Activated naive CD4-positive, alpha-beta T cell treated with anti-CD3 and anti-CD28 coated beads, Interleukin-2, amount 50 U/mL, for 24 hours (primary cell): ENCODE measurements at regions not wholly inside any gene's neighbourhood (a gene's known extent, or its start where the extent isn't known, plus 50 kb on each side); places are given as distances from the start of the nearest gene placed in this dataset.
"Not testable (repeated sequence)": the region's sequence is repeated elsewhere in the genome, so short reads cannot be mapped to it uniquely, and the experiment has no call there.

Source experiments
- H3K27ac Mint-ChIP-seq: one replicate; pipeline ENCODE4 v1.8.0; 2021; ENCODE audit warnings: mild to moderate bottlenecking, mixed read lengths
- H3K27me3 Mint-ChIP-seq: one replicate; pipeline ENCODE4 v1.8.0; 2021; ENCODE audit warnings: mixed read lengths
- H3K36me3 Mint-ChIP-seq: one replicate; pipeline ENCODE4 v1.8.0; 2021; ENCODE audit warnings: mixed read lengths
- H3K4me1 Mint-ChIP-seq: one replicate; pipeline ENCODE4 v1.8.0; 2021; ENCODE audit warnings: mixed read lengths
- H3K4me3 Mint-ChIP-seq: one replicate; pipeline ENCODE4 v1.8.0; 2021; ENCODE audit warnings: mild to moderate bottlenecking, mixed read lengths
- H3K9me3 Mint-ChIP-seq: one replicate; pipeline ENCODE4 v1.8.0; 2021; ENCODE audit warnings: mixed read lengths

GRCh38 chr2:207230261-207231105 is 64.7 kb upstream of the KLF7 start:
- Mint-ChIP-seq H3K4me3 (no peak overlapping the region), H3K27me3 (no peaks in the 10 kb centered on the region), H3K9me3 (no peaks in the 10 kb centered on the region), H3K36me3 (no peaks in the 10 kb centered on the region), H3K27ac (peak overlapping the region; percentile 85), H3K4me1 (peaks cover 52% of the 10 kb centered on the region)

- no peaks in the 10 kb centered on the region for H3K9me3 Mint-ChIP-seq
- peak overlapping the region; percentile 85 for H3K27ac Mint-ChIP-seq
- H3K4me3 Mint-ChIP-seq, result peak overlapping the region; percentile 15
Measured at GRCh38 chr2:207231106-207231865, 65.5 kb upstream of the KLF7 start.

GRCh38 chr2:207231967-207232366 is 66.2 kb upstream of the KLF7 start:
- no peaks in the 10 kb centered on the region for H3K36me3 Mint-ChIP-seq
- H3K9me3 Mint-ChIP-seq, result no peaks in the 10 kb centered on the region
- H3K27ac Mint-ChIP-seq, result no peak overlapping the region
- peaks cover 37% of the 10 kb centered on the region for H3K4me1 Mint-ChIP-seq
- no peaks in the 10 kb centered on the region for H3K27me3 Mint-ChIP-seq
- H3K4me3 Mint-ChIP-seq, result no peak overlapping the region

More at GRCh38 chr2:207231106-207231865, 65.5 kb upstream of the KLF7 start:
- no peaks in the 10 kb centered on the region for H3K36me3 Mint-ChIP-seq
- no peaks in the 10 kb centered on the region for H3K27me3 Mint-ChIP-seq
- peaks cover 44% of the 10 kb centered on the region for H3K4me1 Mint-ChIP-seq

GRCh38 chr2:207233141-207233540 is 67.4 kb upstream of the KLF7 start:
- not testable (repeated sequence) for H3K27me3 Mint-ChIP-seq, H3K36me3 Mint-ChIP-seq, H3K4me3 Mint-ChIP-seq, H3K27ac Mint-ChIP-seq, H3K9me3 Mint-ChIP-seq
- peaks cover 37% of the 10 kb centered on the region for H3K4me1 Mint-ChIP-seq

GRCh38 chr2:207233731-207234130 is 68.0 kb upstream of the KLF7 start:
- Mint-ChIP-seq H3K9me3 (no peaks in the 10 kb centered on the region), H3K4me1 (peaks cover 37% of the 10 kb centered on the region), H3K36me3 (no peaks in the 10 kb centered on the region), H3K4me3 (no peak overlapping the region), H3K27ac (no peak overlapping the region), H3K27me3 (no peaks in the 10 kb centered on the region)

- no peaks in the 10 kb centered on the region for H3K9me3 Mint-ChIP-seq
- no peak overlapping the region for H3K4me3 Mint-ChIP-seq
- H3K27ac Mint-ChIP-seq, result no peak overlapping the region
- H3K4me1 Mint-ChIP-seq, result peaks cover 23% of the 10 kb centered on the region
- H3K27me3 Mint-ChIP-seq, result no peaks in the 10 kb centered on the region
- no peaks in the 10 kb centered on the region for H3K36me3 Mint-ChIP-seq
Measured at GRCh38 chr2:207235621-207236020, 69.9 kb upstream of the KLF7 start.

- Mint-ChIP-seq H3K27ac (no peak overlapping the region), H3K4me1 (peaks cover 16% of the 10 kb centered on the region), H3K27me3 (no peaks in the 10 kb centered on the region), H3K36me3 (no peaks in the 10 kb centered on the region), H3K4me3 (no peak overlapping the region), H3K9me3 (no peaks in the 10 kb centered on the region)
Measured at GRCh38 chr2:207236156-207236935, 70.6 kb upstream of the KLF7 start.

GRCh38 chr2:207238831-207239701 is 73.3 kb upstream of the KLF7 start:
- peak overlapping the region; percentile 17 for H3K4me3 Mint-ChIP-seq
- H3K27ac Mint-ChIP-seq, result peak overlapping the region; percentile 56
- H3K9me3 Mint-ChIP-seq, result no peaks in the 10 kb centered on the region
- peaks cover 15% of the 10 kb centered on the region for H3K4me1 Mint-ChIP-seq
- no peaks in the 10 kb centered on the region for H3K27me3 Mint-ChIP-seq
- H3K36me3 Mint-ChIP-seq, result no peaks in the 10 kb centered on the region

GRCh38 chr2:207239754-207240494 is 74.2 kb upstream of the KLF7 start:
- peak overlapping the region; percentile 37 for H3K4me3 Mint-ChIP-seq
- H3K36me3 Mint-ChIP-seq, result no peaks in the 10 kb centered on the region
- H3K9me3 Mint-ChIP-seq, result no peaks in the 10 kb centered on the region
- peaks cover 14% of the 10 kb centered on the region for H3K4me1 Mint-ChIP-seq
- no peaks in the 10 kb centered on the region for H3K27me3 Mint-ChIP-seq
- H3K27ac Mint-ChIP-seq, result no peak overlapping the region

- no peak overlapping the region for H3K4me3 Mint-ChIP-seq
- no peaks in the 10 kb centered on the region for H3K36me3 Mint-ChIP-seq
- H3K4me1 Mint-ChIP-seq, result peaks cover 8% of the 10 kb centered on the region
Measured at GRCh38 chr2:207240649-207241048, 74.9 kb upstream of the KLF7 start.

GRCh38 chr2:207241198-207241597 is 75.5 kb upstream of the KLF7 start:
- Mint-ChIP-seq H3K36me3 (no peaks in the 10 kb centered on the region), H3K27ac (no peak overlapping the region), H3K9me3 (no peaks in the 10 kb centered on the region), H3K4me3 (no peak overlapping the region), H3K27me3 (no peaks in the 10 kb centered on the region), H3K4me1 (peaks cover 8% of the 10 kb centered on the region)

More at GRCh38 chr2:207240649-207241048, 74.9 kb upstream of the KLF7 start:
- no peaks in the 10 kb centered on the region for H3K9me3 Mint-ChIP-seq
- H3K27me3 Mint-ChIP-seq, result no peaks in the 10 kb centered on the region
- no peak overlapping the region for H3K27ac Mint-ChIP-seq

GRCh38 chr2:207243601-207244000 is 77.9 kb upstream of the KLF7 start:
- Mint-ChIP-seq H3K4me3 (no peak overlapping the region), H3K4me1 (peaks cover 8% of the 10 kb centered on the region), H3K27ac (no peak overlapping the region), H3K27me3 (no peaks in the 10 kb centered on the region), H3K9me3 (no peaks in the 10 kb centered on the region), H3K36me3 (no peaks in the 10 kb centered on the region)

GRCh38 chr2:207244971-207245925 is 79.5 kb upstream of the KLF7 start:
- Mint-ChIP-seq H3K27me3 (no peaks in the 10 kb centered on the region), H3K27ac (peak overlapping the region; percentile 38), H3K36me3 (no peaks in the 10 kb centered on the region), H3K9me3 (no peaks in the 10 kb centered on the region), H3K4me1 (peaks cover 16% of the 10 kb centered on the region), H3K4me3 (no peak overlapping the region)
